Esophagus muscularis mucosa (tissue), 4 donors: ENCODE measurements at regions not wholly inside any gene's neighbourhood (a gene's known extent, or its start where the extent isn't known, plus 50 kb on each side); places are given as distances from the start of the nearest gene placed in this dataset.

Experiments
- DNase-seq: peaks from one replicate; pipeline ENCODE4 v3.0.0-alpha.2; 2017; ENCODE audit errors: extremely low spot score
- H3K27ac ChIP-seq, 4 donors: fragments of 200-600 bp; sonication (generic); replicated peaks in 1 of 4; 1 replicate in 3 of 4; 2 replicates in 1 of 4; pipeline ENCODE4 v1.5.1; 2016 to 2019; ENCODE audit warnings: mild to moderate bottlenecking in 1 of 4
- H3K27me3 ChIP-seq, 4 donors: fragments of 200-600 bp; sonication (generic); one replicate each; pipeline versions ENCODE4 v1.5.1 to v1.6.0; 2016 to 2019
- H3K36me3 ChIP-seq, 4 donors: fragments of 200-600 bp; sonication (generic); one replicate each; pipeline ENCODE4 v1.5.1; 2016 to 2019
- H3K4me1 ChIP-seq, 4 donors: fragments of 200-600 bp; sonication (generic); one replicate each; pipeline ENCODE4 v1.5.1; 2016 to 2019
- H3K4me3 ChIP-seq, 4 donors: fragments of 200-600 bp; sonication (generic); 1 replicate in 2 of 4; 2 replicates in 2 of 4; pipeline ENCODE4 v1.5.1; 2016 to 2019; ENCODE audit warnings: mild to moderate bottlenecking in 4 of 4, moderate library complexity in 1 of 4
- H3K9me3 ChIP-seq, 4 donors: fragments of 200-600 bp; sonication (generic); 1 replicate in 3 of 4; 2 replicates in 1 of 4; pipeline ENCODE4 v1.5.1; 2016 to 2019
- CTCF ChIP-seq, 3 experiments: fragments of 200-600 bp in 2 of 3; fragments of 450-650 bp in 1 of 3; sonication (generic) in 2 of 3; IDR thresholded peaks; one replicate each; pipeline ENCODE4 v1.5.1; 2017 to 2019; ENCODE audit warnings: antibody characterized with exemption in 3 of 3, mild to moderate bottlenecking in 2 of 3, moderate library complexity in 1 of 3
- EP300 ChIP-seq: sonication (generic); formaldehyde crosslinking; IDR thresholded peaks from one replicate; pipeline ENCODE4 v1.6.1; 2017; ENCODE audit warnings: antibody characterized with exemption
- POLR2A ChIP-seq: fragments of 450-650 bp; IDR thresholded peaks from one replicate; pipeline ENCODE4 v1.6.1; 2017; ENCODE audit warnings: antibody characterized with exemption, moderate library complexity, mild to moderate bottlenecking, low read depth
- POLR2AphosphoS5 ChIP-seq, 2 donors: sonication (generic); formaldehyde crosslinking; IDR thresholded peaks; one replicate each; pipeline ENCODE4 v1.6.1; 2017; ENCODE audit warnings: antibody characterized with exemption in 2 of 2
- WGBS: methylation state at CpG from one replicate; pipeline ENCODE4 v1.1.5; 2018; 5-methylcytosine and 5-hydroxymethylcytosine counted together
- intact Hi-C: fragments of 100-400 bp; cut with DNase I; formaldehyde crosslinking; loops from one replicate; pipeline ENCODE4 v1.15.1; 2023

- intact Hi-C loops, result no loop called here
- no peaks in the 10 kb centered on the region for H3K9me3 ChIP-seq
- H3K4me3 ChIP-seq, result no peak overlapping the region
- no peaks in the 10 kb centered on the region for H3K27me3 ChIP-seq
- TF ChIP-seq CTCF (IDR thresholded peaks at IDR 0.05) (no peak), POLR2A (no peak), EP300 (no peak), POLR2AphosphoS5 (IDR thresholded peaks at IDR 0.05) (no peak)
- H3K27ac ChIP-seq, result no peak overlapping the region
- WGBS, result 89% methylated on average over 3 of the region's 3 CpGs
- H3K36me3 ChIP-seq, result no peaks in the 10 kb centered on the region
- H3K4me1 ChIP-seq, result no peaks in the 10 kb centered on the region
- no peak for DNase-seq
These were observed 356.1 kb downstream of the YTHDC2 start for GRCh38 chr5:113869611-113870010.

- H3K4me3 ChIP-seq, result no peak overlapping the region
- no peaks in the 10 kb centered on the region for H3K9me3 ChIP-seq
- DNase-seq, result no peak
- no peak overlapping the region for H3K27ac ChIP-seq
- intact Hi-C loops, result no loop called here
- no peaks in the 10 kb centered on the region for H3K36me3 ChIP-seq
- no peaks in the 10 kb centered on the region for H3K27me3 ChIP-seq
- 87% methylated on average over 3 of the region's 4 CpGs for WGBS
- TF ChIP-seq POLR2AphosphoS5 (IDR thresholded peaks at IDR 0.05) (no peak), CTCF (IDR thresholded peaks at IDR 0.05) (no peak), POLR2A (no peak), EP300 (no peak)
- no peaks in the 10 kb centered on the region for H3K4me1 ChIP-seq
These were observed 358.5 kb downstream of the YTHDC2 start for GRCh38 chr5:113871972-113872371.

- Histone ChIP-seq H3K9me3 (no peaks in the 10 kb centered on the region), H3K4me1 (no peaks in the 10 kb centered on the region), H3K4me3 (no peak overlapping the region), H3K27me3 (no peaks in the 10 kb centered on the region), H3K36me3 (no peaks in the 10 kb centered on the region), H3K27ac (no peak overlapping the region)
- WGBS, result 43% methylated on average over 2 of the region's 2 CpGs
- intact Hi-C loops, result no loop called here
- no peak for TF ChIP-seq POLR2A
- no peak for TF ChIP-seq CTCF (IDR thresholded peaks at IDR 0.05)
- no peak for TF ChIP-seq POLR2AphosphoS5 (IDR thresholded peaks at IDR 0.05)
- no peak for TF ChIP-seq EP300
- DNase-seq, result no peak
These were observed 361.6 kb downstream of the YTHDC2 start for GRCh38 chr5:113875096-113875495.

GRCh38 chr5:113891491-113891890, 378.0 kb downstream of the YTHDC2 start:
- TF ChIP-seq POLR2AphosphoS5 (IDR thresholded peaks at IDR 0.05) (no peak), EP300 (no peak), CTCF (IDR thresholded peaks at IDR 0.05) (no peak), POLR2A (no peak)
- Histone ChIP-seq H3K9me3 (no peaks in the 10 kb centered on the region), H3K27ac (no peak overlapping the region), H3K4me3 (no peak overlapping the region), H3K36me3 (no peaks in the 10 kb centered on the region), H3K4me1 (peaks cover 0 to 3% (median 0%) of the 10 kb centered on the region in 4 donors), H3K27me3 (no peaks in the 10 kb centered on the region)
- intact Hi-C loops, result no loop called here
- DNase-seq, result no peak
- 90% methylated on average over 4 of the region's 4 CpGs for WGBS

GRCh38 chr5:113896789-113897188, 383.3 kb downstream of the YTHDC2 start:
- TF ChIP-seq POLR2A, result no peak
- TF ChIP-seq CTCF (IDR thresholded peaks at IDR 0.05), result no peak
- no peak for TF ChIP-seq POLR2AphosphoS5 (IDR thresholded peaks at IDR 0.05)
- no peak for TF ChIP-seq EP300
- Histone ChIP-seq H3K36me3 (no peaks in the 10 kb centered on the region), H3K4me1 (peaks cover 0 to 3% (median 0%) of the 10 kb centered on the region in 4 donors), H3K27ac (no peak overlapping the region), H3K9me3 (no peaks in the 10 kb centered on the region), H3K27me3 (no peaks in the 10 kb centered on the region), H3K4me3 (no peak overlapping the region)
- intact Hi-C loops, result no loop called here
- no peak for DNase-seq
- 81% methylated on average over 3 of the region's 3 CpGs for WGBS
